DOHH2 (cell line): ENCODE measurements at regions not wholly inside any gene's neighbourhood (a gene's known extent, or its start where the extent isn't known, plus 50 kb on each side); places are given as distances from the start of the nearest gene placed in this dataset.
A peak's percentile ranks its signal among the peaks of the same experiment; 100 is the strongest.

Experiments used
- H3F3A ChIP-seq: fragments of 200-600 bp; sonication (generic), shearing (Covaris generic); 2 replicates; pipeline ENCODE4 v1.6.0; 2016; ENCODE audit warnings: antibody characterized with exemption, mild to moderate bottlenecking; ENCODE audit not compliant: control insufficient read depth, insufficient read depth
- H3K27ac ChIP-seq: fragments of 200-600 bp; sonication (generic); 2 replicates; pipeline ENCODE4 v1.5.1; 2014; ENCODE audit warnings: low read depth, mild to moderate bottlenecking, low read length, moderate library complexity
- H3K27me3 ChIP-seq: fragments of 200-600 bp; sonication (generic); 2 replicates; pipeline ENCODE4 v1.6.1; 2014; ENCODE audit warnings: mild to moderate bottlenecking, low read length, mixed read lengths; ENCODE audit not compliant: control insufficient read depth
- H3K36me3 ChIP-seq: fragments of 200-600 bp; sonication (generic); 2 replicates; pipeline ENCODE4 v1.6.1; 2014; ENCODE audit warnings: mild to moderate bottlenecking, low read length, moderate library complexity, mixed read lengths; ENCODE audit not compliant: control insufficient read depth
- H3K4me1 ChIP-seq: fragments of 200-600 bp; sonication (generic); 2 replicates; pipeline ENCODE4 v1.6.1; 2014; ENCODE audit warnings: mild to moderate bottlenecking, low read length, mixed read lengths; ENCODE audit not compliant: control insufficient read depth
- H3K4me2 ChIP-seq: fragments of 200-600 bp; sonication (generic); 2 replicates; pipeline ENCODE4 v1.6.0; 2014; ENCODE audit warnings: mild to moderate bottlenecking, low read length, moderate library complexity
- H3K4me3 ChIP-seq: fragments of 200-600 bp; sonication (generic); 2 replicates; pipeline ENCODE4 v1.5.1; 2014; ENCODE audit warnings: mild to moderate bottlenecking, low read length, mixed read lengths
- H3K79me2 ChIP-seq: fragments of 200-600 bp; sonication (generic); 2 replicates; pipeline ENCODE4 v1.6.1; 2014; ENCODE audit warnings: mild to moderate bottlenecking, low read length, mixed read lengths; ENCODE audit not compliant: control insufficient read depth
- H3K9me2 ChIP-seq: fragments of 200-600 bp; sonication (generic); replicated peaks from 2 replicates; pipeline ENCODE4 v1.6.1; 2014; ENCODE audit warnings: mild to moderate bottlenecking, low read length, mixed read lengths; ENCODE audit not compliant: control insufficient read depth
- H3K9me3 ChIP-seq: fragments of 200-600 bp; sonication (generic); 2 replicates; pipeline ENCODE4 v1.6.1; 2014; ENCODE audit warnings: antibody characterized with exemption, low read length, mixed read lengths; ENCODE audit not compliant: control insufficient read depth, insufficient read depth
- H4K20me1 ChIP-seq: fragments of 200-600 bp; sonication (generic); 2 replicates; pipeline ENCODE4 v1.6.0; 2014; ENCODE audit warnings: low read depth, mild to moderate bottlenecking, antibody characterized with exemption, low read length, moderate library complexity; ENCODE audit not compliant: control insufficient read depth, insufficient read depth
- CTCF ChIP-seq: fragments of 200-600 bp; sonication (generic); IDR thresholded peaks from one replicate; pipeline ENCODE4 v1.5.1; 2014; ENCODE audit warnings: antibody characterized with exemption, mild to moderate bottlenecking, low read depth, low read length; ENCODE audit not compliant: poor library complexity, severe bottlenecking
- EZH2phosphoT487 ChIP-seq: fragments of 200-600 bp; sonication (generic); IDR thresholded peaks from 2 replicates; pipeline ENCODE4 v1.6.1; 2017; ENCODE audit warnings: borderline replicate concordance, mild to moderate bottlenecking, antibody characterized with exemption, low read length, moderate library complexity, mixed read lengths

- no peak for TF ChIP-seq EZH2phosphoT487
- no peak for TF ChIP-seq CTCF
- Histone ChIP-seq H3F3A (no peaks in the 10 kb centered on the region), H3K4me3 (no peak overlapping the region), H3K27me3 (peaks cover 8% of the 10 kb centered on the region), H3K27ac (no peak overlapping the region), H3K9me2 (no peaks in the 10 kb centered on the region), H3K4me1 (no peaks in the 10 kb centered on the region), H4K20me1 (no peaks in the 10 kb centered on the region), H3K79me2 (no peaks in the 10 kb centered on the region), H3K36me3 (no peaks in the 10 kb centered on the region), H3K4me2 (no peak overlapping the region), H3K9me3 (no peaks in the 10 kb centered on the region)
These were observed 418.1 kb downstream of the SOX9 start for GRCh38 chr17:72538901-72539352.

GRCh38 chr17:72539981-72540897 is 419.4 kb downstream of the SOX9 start:
- H3K4me3 ChIP-seq, result no peak overlapping the region
- no peaks in the 10 kb centered on the region for H3K9me3 ChIP-seq
- H4K20me1 ChIP-seq, result no peaks in the 10 kb centered on the region
- H3K9me2 ChIP-seq, result no peaks in the 10 kb centered on the region
- H3K36me3 ChIP-seq, result no peaks in the 10 kb centered on the region
- peaks cover 8% of the 10 kb centered on the region for H3K27me3 ChIP-seq
- no peaks in the 10 kb centered on the region for H3K4me1 ChIP-seq
- no peaks in the 10 kb centered on the region for H3F3A ChIP-seq
- H3K79me2 ChIP-seq, result no peaks in the 10 kb centered on the region
- no peak overlapping the region for H3K4me2 ChIP-seq
- H3K27ac ChIP-seq, result no peak overlapping the region
- TF ChIP-seq EZH2phosphoT487 (no peak), CTCF (peak; percentile 77)

- Histone ChIP-seq H3K4me2 (no peak overlapping the region), H3K9me2 (no peaks in the 10 kb centered on the region), H3K27me3 (peaks cover 8% of the 10 kb centered on the region), H3F3A (no peaks in the 10 kb centered on the region), H3K4me3 (no peak overlapping the region), H3K9me3 (no peaks in the 10 kb centered on the region), H3K4me1 (no peaks in the 10 kb centered on the region), H4K20me1 (no peaks in the 10 kb centered on the region), H3K36me3 (no peaks in the 10 kb centered on the region), H3K27ac (no peak overlapping the region), H3K79me2 (no peaks in the 10 kb centered on the region)
- TF ChIP-seq EZH2phosphoT487 (no peak), CTCF (no peak)
These were observed 421.5 kb downstream of the SOX9 start for GRCh38 chr17:72542317-72542716.
